Right lobe of liver (tissue), 4 donors: ENCODE measurements at regions not wholly inside any gene's neighbourhood (a gene's known extent, or its start where the extent isn't known, plus 50 kb on each side); places are given as distances from the start of the nearest gene placed in this dataset.

Experiments used
- POLR2A ChIP-seq: fragments of 450-650 bp; IDR thresholded peaks from one replicate; pipeline ENCODE4 v1.6.1; 2017; ENCODE audit warnings: antibody characterized with exemption, mild to moderate bottlenecking
- TF ChIP-seq, protein P1 (sequence below), 4 donors: fragments of 200-600 bp in 3 of 4; fragments of 450-650 bp in 1 of 4; IDR thresholded peaks; one replicate each; pipeline versions ENCODE4 v1.5.1 to v1.8.0; 2016 to 2022; ENCODE audit warnings: antibody characterized with exemption in 4 of 4, mild to moderate bottlenecking in 2 of 4
- donor health status: DM: no; HTN: no; CAD: no.
- donor health status: DM: no; HTN: no; CAD: no.
- donor health status: DM: no; HTN: yes; CAD: no.

- TF ChIP-seq, protein P1, sequence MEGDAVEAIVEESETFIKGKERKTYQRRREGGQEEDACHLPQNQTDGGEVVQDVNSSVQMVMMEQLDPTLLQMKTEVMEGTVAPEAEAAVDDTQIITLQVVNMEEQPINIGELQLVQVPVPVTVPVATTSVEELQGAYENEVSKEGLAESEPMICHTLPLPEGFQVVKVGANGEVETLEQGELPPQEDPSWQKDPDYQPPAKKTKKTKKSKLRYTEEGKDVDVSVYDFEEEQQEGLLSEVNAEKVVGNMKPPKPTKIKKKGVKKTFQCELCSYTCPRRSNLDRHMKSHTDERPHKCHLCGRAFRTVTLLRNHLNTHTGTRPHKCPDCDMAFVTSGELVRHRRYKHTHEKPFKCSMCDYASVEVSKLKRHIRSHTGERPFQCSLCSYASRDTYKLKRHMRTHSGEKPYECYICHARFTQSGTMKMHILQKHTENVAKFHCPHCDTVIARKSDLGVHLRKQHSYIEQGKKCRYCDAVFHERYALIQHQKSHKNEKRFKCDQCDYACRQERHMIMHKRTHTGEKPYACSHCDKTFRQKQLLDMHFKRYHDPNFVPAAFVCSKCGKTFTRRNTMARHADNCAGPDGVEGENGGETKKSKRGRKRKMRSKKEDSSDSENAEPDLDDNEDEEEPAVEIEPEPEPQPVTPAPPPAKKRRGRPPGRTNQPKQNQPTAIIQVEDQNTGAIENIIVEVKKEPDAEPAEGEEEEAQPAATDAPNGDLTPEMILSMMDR (IDR thresholded peaks at IDR 0.05): no peak
- no peak for TF ChIP-seq POLR2A
Observed at GRCh38 chr21:27817902-27818623, 851.2 kb upstream of the ADAMTS5 start.
